Left forelimb (tissue), 1 donor: ENCODE measurements at regions not wholly inside any gene's neighbourhood (a gene's known extent, or its start where the extent isn't known, plus 50 kb on each side); places are given as distances from the start of the nearest gene placed in this dataset.

Experiments used
- DNase-seq: peaks from one replicate; pipeline ENCODE4 v3.0.0-alpha.2; 2018; ENCODE audit warnings: low spot score

DNA sequence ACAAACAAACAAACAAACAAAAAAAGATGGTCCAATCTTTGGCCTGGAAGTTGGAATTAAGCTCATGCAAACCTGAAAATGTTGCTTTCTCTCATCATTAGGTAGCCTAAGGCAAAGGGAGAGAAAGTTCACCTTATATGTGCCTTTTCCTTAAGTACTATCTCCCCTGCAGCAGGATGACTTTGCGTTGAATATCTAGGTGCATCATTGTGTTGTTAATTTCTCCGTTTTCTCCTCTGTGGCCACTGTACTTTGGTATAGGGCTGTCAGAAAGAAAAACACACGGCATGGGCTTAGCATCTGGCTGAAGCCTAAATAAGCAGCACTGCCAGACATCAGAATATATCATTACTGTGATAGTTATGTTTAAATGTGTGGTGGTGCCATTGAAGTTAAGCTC, 345.5 kb downstream of the BCAT1 start:
- DNase-seq, result no peak

- DNase-seq, result no peak
Measured at GRCh38 chr12:24600996-24601395, 347.9 kb downstream of the BCAT1 start.

DNA sequence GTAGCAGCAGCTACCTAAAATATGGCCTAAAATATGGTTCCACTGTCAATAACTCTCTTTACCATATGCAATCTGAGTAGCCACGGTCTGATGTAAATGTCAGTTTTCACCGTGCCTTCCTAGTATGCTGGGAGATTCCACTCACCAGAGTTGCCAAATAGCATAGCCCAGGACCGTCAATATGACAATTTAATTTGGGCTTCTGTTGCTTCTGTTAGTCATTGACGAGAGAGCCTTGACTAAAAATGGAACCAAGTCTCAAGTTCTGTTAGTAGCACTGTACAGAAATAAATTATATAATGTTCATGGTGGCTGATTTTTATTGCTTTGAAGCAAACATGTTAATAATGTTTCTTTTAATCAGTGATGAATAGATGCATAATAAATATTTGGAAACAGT, 348.4 kb downstream of the BCAT1 start:
- no peak for DNase-seq

DNA sequence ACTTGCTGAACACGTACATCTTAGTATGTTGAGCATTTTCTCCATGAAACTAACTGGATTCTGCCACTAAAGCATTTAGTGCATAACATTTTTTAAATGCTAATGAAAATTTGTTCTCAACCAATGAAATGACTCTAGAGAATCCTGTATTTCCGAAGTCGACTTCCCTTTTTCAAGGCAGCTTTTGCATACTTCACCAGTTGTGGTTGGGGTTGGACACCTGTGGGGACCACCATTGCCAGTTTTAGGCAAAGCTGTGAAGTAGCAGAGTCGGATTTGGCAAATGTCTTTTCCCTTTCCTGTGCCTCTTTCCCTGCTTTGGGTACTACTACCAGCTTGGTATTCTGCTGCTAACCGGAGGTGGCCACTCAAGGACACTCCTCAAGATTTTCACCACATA, 349.2 kb downstream of the BCAT1 start:
- DNase-seq, result no peak

- DNase-seq, result no peak
Measured at GRCh38 chr12:24597580-24597979, 351.3 kb downstream of the BCAT1 start.

DNA sequence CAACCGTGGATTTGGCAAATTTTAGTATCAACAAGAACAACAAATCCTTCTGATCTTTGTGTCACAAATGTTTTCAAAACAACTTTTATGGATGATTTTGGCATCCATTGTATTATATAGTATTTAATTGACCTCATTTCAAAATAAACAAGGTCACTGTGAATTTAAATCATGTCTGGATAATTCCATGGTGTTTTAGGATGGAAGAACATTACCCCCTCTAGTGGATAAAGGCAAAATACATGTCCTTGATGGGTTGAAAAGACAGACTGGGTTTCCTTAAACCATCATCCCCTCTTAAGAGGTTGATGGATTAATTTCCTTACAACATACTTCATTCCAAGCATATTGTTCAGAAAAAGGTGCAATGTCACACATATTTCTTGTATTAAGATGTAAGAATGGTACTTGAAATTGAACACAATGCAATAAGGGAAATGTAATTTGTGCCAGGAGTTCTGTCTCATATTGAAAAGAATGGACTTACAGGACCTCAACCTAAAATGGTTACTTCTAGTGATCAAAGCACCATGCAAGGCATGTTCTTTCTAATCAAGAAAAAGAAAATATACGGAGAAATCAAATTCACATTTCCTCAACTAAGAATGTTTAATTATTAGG, 352.0 kb downstream of the BCAT1 start:
- DNase-seq, result no peak

GRCh38 chr12:24595652-24596235, 353.2 kb downstream of the BCAT1 start:
- DNase-seq, result no peak

- DNase-seq, result no peak
Measured at GRCh38 chr12:24591715-24592440, 357.0 kb downstream of the BCAT1 start.

DNA sequence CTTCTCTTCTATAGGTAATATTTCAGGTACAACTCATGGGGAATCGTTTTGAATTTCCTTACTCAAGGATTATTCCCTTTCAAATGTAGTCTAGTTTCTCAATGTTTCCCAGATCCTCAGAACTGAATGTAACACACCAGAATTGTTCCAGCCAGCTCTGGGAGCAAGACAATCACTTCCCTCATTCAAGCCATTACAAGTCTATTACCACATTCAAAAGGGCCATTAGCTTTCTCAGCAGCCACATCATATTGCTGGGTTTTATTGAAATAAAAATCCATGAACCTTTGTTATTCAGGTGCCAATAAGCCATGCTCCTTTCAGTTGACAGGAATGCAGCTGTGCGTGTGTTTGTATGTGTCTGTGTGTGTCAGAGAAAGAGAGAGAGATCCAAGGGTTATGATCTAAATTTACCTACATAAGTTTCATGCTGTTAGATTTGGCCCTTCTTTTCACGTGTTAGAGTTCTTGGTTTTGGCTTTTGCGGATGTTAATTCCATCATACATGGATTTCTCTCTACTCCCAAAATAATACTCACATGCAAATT, 357.7 kb downstream of the BCAT1 start:
- no peak for DNase-seq

GRCh38 chr12:24586293-24586692, 362.6 kb downstream of the BCAT1 start:
- no peak for DNase-seq

- DNase-seq, result no peak
Measured at GRCh38 chr12:24584032-24584675, 364.7 kb downstream of the BCAT1 start.

DNA sequence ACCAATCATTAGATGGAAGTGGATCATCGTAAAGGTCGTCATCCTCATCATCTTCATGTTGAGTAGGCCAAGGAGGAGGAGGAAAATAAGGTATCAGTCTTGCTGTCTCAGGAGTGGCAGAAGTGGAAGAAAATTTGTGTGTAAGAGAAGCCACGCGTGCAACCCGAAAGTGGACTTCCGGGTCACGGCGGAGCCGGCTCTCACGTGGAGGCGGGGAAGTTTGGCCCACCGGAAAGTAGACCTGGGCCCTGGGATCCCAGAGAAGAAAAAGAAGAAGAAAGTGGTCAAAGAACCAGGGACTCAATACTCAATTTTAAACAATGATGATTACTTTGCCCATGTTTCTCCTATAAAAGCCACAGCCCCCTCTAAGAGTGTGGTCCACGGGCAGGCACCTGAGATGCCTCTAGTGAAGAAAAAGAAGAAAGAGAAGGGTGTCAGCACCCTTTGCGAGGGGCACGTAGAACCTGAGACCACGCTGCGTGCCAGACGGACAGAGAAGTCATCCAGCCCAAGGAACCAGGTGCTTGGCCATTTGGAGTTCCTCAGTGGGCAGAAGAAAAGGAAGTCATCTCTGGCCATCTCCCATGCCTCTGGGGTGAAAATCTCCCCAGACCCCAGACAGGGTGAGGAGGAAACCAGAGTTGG, 365.8 kb downstream of the BCAT1 start:
- DNase-seq, result no peak

GRCh38 chr12:24574538-24574937, 374.4 kb downstream of the BCAT1 start:
- DNase-seq, result no peak

- DNase-seq, result no peak
Measured at GRCh38 chr12:24573621-24574020, 375.3 kb downstream of the BCAT1 start.

DNA sequence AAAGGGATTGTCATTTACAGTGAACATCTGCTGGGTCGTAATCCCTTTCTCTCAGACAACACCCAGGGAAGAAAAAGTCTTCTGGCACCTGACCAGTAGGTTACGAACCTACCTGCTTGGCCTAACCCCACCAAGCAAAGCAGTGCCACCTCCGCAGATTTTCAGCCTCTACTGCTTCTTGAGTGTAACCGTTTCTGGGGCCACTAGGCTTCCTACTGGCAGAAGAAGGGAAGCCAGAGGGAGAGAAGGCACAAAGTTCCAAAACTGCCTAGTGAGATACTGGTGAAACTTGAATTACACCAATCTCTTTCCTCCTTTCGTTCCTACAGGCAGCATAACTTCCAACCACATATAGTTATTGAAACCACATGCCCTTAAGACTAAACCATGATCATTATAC, 383.6 kb downstream of the BCAT1 start:
- DNase-seq, result no peak

DNA sequence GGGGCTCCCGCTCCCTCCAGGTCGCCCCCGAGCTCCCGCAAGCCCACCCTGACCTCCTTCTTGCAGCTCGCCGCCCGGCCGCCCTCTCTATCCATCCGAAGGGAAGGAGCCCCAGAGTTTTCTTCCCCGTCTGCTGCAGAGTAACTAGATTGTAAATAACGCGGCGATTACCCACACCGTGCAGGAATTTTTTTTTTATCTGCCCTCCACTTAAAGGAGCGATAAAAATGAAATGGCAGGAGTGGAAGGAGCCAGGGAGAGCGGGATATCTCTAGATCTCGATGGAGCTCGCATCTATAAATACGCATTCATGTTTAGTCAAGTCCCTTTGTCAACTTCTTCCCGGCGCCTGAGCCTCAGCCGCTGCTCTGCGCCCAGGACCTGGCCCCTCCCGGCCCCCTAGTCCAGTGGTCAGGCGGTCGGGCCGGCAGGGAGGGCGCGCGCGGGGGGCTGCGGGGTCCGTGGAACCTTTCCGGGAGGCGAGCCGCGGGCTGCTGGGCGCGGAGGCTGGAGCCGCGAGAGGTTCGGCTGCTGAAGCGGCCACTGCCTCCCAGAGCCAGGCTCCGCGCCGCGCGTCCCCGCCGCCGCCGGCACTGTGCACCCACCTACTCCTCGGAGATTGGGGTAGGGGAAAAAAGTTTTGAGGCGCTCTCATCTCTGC, 386.0 kb downstream of the BCAT1 start:
- DNase-seq, result peak; percentile 76

- peak; percentile 78 for DNase-seq
Measured at GRCh38 chr12:24561882-24562770, 386.8 kb downstream of the BCAT1 start.

DNA sequence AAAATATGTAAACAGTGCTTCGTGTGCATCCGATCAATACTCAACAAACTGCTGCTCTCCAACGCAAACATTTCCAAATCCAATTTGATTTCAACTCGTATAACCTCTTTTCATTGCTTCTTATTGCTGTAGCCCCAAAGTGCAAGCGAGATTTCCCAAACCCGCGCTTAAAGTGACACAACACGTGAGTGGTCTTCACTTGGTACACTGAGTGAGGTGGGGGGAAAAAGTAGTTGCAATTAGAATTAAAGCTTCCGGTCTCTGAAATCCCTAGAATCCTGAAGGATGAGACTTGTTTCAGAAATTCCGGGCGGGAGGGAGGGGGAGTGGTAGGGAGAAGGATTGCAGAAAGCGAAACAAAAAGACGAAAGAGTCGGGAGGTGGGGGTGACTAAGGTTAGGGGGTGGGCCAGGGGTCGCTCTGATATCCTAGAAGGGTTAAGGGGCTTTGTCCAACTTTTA, 387.5 kb downstream of the BCAT1 start:
- no peak for DNase-seq

DNA sequence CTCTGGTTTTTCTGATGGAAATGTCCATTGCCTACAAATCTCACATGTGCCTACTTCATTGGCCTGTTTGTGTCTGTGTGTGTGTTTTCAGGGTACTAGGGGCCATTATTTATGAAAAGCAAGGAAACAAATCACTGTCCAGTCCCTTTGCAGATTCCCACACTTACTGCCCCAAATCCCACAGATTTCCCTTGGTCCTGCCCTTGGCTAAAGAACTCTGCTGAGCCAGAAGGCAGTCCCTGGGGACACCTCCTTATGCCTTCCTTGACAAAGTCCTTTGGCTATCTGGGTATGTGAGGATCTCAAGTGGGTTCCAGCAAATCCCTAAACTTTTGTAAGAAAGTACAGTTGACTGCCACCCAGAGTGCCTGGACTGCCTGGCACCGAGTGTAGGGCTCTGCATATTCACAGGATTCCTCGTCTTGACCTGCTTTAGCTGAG, 388.1 kb downstream of the BCAT1 start:
- DNase-seq, result no peak

DNA sequence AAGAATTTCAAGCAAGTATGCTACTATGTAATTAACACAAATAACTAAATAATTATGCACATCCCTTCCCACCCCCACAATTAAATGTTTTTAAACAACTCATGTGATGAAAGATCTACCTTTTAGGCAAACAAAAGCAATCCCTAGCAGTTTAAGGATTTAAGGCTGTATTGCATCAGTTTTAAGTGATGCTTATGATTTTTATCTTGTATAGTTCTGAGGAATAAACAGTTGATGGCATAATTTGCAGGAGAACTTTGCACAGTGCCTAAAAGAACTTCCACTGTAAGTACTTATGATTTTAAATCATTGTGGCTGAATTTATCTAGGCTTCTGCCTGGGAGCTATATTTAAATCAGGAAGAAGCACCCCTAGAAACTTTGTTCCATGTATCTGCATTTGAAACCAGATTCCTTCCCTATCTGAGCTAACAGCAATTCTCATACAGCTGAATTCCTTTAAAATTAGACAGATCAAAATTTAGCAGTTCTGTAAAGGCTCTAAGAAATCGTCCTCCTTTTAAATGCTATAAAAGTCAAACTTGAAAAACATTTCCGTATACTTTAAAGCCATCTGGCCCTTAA, 388.6 kb downstream of the BCAT1 start:
- DNase-seq, result no peak
